Mononuclear cell (primary cell): ENCODE measurements at regions not wholly inside any gene's neighbourhood (a gene's known extent, or its start where the extent isn't known, plus 50 kb on each side); places are given as distances from the start of the nearest gene placed in this dataset.

ENCODE experiments used
- H3K27me3 ChIP-seq: 2 replicates; pipeline ENCODE4 v1.6.0; 2011; ENCODE audit warnings: low read length, control low read depth; ENCODE audit not compliant: insufficient read depth
- H3K4me1 ChIP-seq: 2 replicates; pipeline ENCODE4 v1.5.1; 2011; ENCODE audit warnings: mild to moderate bottlenecking, low read length, control low read depth; ENCODE audit not compliant: insufficient read depth
- H3K4me3 ChIP-seq: 2 replicates; pipeline ENCODE4 v1.5.1; 2011; ENCODE audit warnings: mild to moderate bottlenecking, low read length, moderate library complexity
- H3K9me3 ChIP-seq: 2 replicates; pipeline ENCODE4 v1.5.1; 2011; ENCODE audit warnings: low read depth, mild to moderate bottlenecking, control low read depth, low read length

DNA sequence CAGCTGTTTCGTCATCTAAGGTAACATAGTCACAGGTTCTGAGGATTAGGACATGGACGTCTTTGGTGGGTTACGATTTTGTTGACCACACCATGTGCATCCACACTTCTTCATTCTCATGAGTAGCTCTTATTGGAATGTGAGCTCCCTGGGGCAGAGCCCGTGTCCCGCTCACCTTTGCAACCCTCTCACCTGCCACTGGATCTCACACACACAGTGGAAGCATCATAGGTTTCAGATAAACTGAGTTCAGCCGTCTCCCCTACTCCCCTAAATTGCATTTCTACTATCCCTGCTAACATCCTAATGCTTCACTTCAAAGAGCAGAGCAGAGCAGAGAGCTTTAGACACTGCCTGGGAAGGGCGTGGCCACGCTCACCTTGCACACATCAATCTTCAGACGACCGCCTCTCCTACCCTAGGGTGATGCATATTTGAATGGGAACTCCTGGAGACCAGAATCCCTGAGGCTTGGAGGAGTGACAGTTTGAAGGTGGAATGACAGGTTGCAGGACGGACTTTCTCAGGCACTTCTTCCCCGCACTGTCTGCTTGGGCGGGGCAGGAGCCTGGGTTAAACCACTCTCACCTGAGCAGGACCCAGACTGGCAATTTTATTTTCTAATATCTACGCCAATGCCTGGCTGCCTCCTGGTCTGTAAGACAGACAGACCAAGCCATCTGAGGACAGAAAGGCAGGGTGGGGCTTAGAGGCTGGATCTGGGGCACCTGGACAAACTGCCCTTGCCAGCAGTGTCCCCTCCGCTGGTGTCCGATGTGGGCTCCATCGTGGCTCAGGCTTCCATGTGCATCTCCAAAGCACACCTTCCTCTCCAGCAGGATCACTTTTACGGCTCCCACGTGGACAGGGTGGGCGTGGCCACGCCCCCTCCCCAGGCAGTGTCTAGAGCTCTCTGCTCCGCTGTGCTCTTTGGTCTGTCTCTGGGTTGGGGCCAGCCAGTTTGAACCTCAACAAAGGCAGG, 229.5 kb upstream of the COPS8 start:
- Histone ChIP-seq H3K9me3 (no peaks in the 10 kb centered on the region), H3K4me3 (no peak overlapping the region), H3K27me3 (no peaks in the 10 kb centered on the region), H3K4me1 (no peaks in the 10 kb centered on the region)

DNA sequence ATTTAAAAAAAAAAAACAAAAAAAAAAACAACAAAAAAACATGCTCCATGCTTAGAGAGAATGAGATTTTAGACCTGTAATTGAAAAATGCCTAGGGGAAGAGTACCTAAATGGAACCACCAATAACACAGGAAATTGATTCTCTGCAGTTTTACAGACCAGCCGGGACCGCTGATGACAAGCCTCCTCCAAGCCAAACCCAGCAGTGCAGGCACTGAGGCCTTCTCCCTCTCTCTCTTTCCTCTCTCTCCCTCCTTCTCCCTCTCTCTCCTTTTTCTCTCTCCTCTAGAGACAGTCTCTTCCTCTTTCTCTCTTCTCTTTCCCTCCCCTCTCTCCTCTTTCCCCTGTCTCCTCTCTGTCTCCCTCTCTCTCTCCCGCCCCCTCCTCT, 228.8 kb upstream of the COPS8 start:
- H3K9me3 ChIP-seq, result no peaks in the 10 kb centered on the region
- H3K4me3 ChIP-seq, result no peak overlapping the region
- H3K4me1 ChIP-seq, result no peaks in the 10 kb centered on the region
- H3K27me3 ChIP-seq, result no peaks in the 10 kb centered on the region

- Histone ChIP-seq H3K27me3 (no peaks in the 10 kb centered on the region), H3K4me3 (no peak overlapping the region), H3K4me1 (no peaks in the 10 kb centered on the region), H3K9me3 (no peaks in the 10 kb centered on the region)
Observed at GRCh38 chr2:236857246-236857645, 228.4 kb upstream of the COPS8 start.

- Histone ChIP-seq H3K9me3 (no peaks in the 10 kb centered on the region), H3K27me3 (no peaks in the 10 kb centered on the region), H3K4me3 (no peak overlapping the region), H3K4me1 (no peaks in the 10 kb centered on the region)
Observed at GRCh38 chr2:236857781-236858180, 227.9 kb upstream of the COPS8 start.

DNA sequence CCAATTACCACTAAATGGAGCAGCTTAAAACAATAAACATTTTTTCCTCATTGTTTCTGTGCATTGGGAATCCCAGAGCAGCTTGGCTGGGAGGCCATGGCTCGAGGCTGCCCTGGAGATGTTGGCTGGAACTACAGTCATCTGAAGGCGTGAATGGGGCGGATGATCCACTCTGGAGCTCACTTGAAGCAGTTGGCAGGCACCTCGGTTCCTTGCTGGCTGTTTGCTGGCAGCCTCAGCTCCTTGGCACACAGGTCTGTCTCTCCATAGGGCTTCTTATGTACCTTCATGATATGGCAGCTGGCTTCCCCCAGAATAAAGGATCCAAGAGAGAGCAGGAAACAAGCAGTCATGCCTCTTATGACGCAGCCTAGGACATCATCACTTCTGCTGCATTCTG, 227.0 kb upstream of the COPS8 start:
- Histone ChIP-seq H3K27me3 (no peaks in the 10 kb centered on the region), H3K4me1 (no peaks in the 10 kb centered on the region)

DNA sequence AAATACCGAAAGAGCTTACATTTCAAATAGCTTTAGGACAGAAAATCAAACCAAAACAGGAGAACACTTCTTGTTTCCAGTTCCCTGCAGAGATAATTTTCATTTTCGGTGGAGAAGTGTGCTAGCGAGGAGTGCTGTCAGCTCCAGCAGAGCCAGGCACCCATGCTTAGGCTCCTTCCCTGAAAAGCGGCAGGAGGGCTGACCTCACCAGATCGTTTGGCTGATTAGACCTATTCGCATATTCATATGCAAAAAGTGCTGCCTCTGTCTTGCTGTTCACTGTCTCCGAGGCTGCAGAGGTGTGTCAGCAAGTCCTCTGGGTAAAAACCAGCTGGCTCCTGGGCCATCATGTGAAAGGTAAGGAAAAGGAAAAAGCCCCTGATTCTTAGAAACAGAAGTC, 225.8 kb upstream of the COPS8 start:
- no peaks in the 10 kb centered on the region for H3K4me1 ChIP-seq
- no peaks in the 10 kb centered on the region for H3K9me3 ChIP-seq
- no peak overlapping the region for H3K4me3 ChIP-seq
- no peaks in the 10 kb centered on the region for H3K27me3 ChIP-seq

More for the DNA sequence above, 227.0 kb upstream of the COPS8 start:
- Histone ChIP-seq H3K4me3 (no peak overlapping the region), H3K9me3 (no peaks in the 10 kb centered on the region)

DNA sequence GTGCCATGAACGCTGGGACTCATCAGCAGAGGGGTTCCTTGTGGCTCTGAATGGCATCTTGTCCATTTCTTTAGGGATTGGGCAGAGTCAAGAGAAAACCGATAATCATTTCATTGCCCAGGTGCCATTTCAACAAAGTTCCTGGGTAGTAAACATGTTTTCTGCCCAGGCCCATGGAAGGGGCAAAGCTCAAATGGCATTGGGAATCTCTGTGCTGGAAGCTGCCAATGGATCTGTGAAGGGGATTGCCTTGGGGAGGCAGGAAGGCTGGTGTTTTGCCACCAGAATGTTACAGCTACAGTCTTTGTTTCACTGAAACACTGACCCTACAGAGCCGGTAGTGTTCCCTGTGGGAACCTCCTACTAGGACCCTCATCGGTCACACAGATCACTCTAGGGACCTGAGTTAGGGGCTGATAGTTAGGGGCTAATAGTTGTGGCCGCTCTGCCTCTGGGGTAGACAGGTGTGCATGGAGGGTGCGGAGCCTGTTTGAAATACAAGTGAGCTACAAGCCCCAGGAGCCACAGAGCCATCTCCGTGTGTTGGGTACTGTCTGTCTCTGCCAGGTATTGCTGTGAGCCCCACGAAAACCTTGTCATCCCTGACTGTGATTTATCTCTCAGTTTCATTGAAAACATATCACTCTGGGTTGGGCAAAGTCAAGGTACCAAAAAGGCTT, 224.4 kb upstream of the COPS8 start:
- H3K4me3 ChIP-seq, result no peak overlapping the region
- H3K9me3 ChIP-seq, result no peaks in the 10 kb centered on the region
- no peaks in the 10 kb centered on the region for H3K27me3 ChIP-seq
- peaks cover 7% of the 10 kb centered on the region for H3K4me1 ChIP-seq

DNA sequence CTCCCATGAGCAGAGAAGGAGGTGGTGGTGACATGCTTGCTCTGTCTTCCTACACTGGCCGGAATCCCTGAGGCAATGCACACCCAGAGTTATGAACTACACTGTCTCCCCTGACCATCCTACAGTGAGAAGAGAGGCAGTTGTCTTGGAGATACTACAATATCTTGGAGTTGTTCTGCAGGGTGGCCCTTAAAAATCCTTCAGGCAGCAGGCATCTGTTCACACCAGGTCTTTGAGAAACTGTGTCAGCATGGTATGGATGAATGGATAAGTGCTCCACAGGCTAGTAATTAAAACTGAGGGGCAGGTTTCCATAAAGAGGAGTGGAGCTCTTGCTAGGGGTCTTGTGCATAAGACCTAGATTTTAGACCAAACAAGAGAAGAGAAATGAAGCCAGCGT, 223.7 kb upstream of the COPS8 start:
- Histone ChIP-seq H3K4me1 (peaks cover 13% of the 10 kb centered on the region), H3K9me3 (no peaks in the 10 kb centered on the region), H3K27me3 (no peaks in the 10 kb centered on the region), H3K4me3 (no peak overlapping the region)

DNA sequence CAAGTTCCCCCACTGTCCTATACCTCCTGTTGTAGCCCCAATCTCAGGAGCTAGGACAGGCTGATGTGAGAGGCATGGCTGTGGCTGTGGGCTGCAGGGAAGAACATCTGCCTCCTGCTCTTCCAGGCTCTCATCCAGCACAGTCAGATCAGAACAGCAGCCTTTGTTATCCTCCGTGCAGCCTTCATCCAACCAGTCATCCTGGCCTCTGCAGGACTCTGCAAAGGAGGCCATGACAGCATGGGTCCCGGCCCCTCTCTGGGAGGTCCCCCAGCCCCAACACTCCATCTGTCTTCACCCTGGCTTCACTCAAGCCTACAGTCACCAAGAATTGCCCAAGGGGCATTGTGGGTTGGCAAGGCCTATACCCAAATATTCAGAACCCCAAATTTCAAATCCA, 223.2 kb upstream of the COPS8 start:
- no peaks in the 10 kb centered on the region for H3K27me3 ChIP-seq
- no peak overlapping the region for H3K4me3 ChIP-seq
- peaks cover 19% of the 10 kb centered on the region for H3K4me1 ChIP-seq

GRCh38 chr2:236862961-236863728, 222.5 kb upstream of the COPS8 start:
- H3K27me3 ChIP-seq, result no peaks in the 10 kb centered on the region
- peaks cover 19% of the 10 kb centered on the region for H3K4me1 ChIP-seq
- no peaks in the 10 kb centered on the region for H3K9me3 ChIP-seq
- no peak overlapping the region for H3K4me3 ChIP-seq

More for the DNA sequence above, 223.2 kb upstream of the COPS8 start:
- H3K9me3 ChIP-seq, result no peaks in the 10 kb centered on the region

DNA sequence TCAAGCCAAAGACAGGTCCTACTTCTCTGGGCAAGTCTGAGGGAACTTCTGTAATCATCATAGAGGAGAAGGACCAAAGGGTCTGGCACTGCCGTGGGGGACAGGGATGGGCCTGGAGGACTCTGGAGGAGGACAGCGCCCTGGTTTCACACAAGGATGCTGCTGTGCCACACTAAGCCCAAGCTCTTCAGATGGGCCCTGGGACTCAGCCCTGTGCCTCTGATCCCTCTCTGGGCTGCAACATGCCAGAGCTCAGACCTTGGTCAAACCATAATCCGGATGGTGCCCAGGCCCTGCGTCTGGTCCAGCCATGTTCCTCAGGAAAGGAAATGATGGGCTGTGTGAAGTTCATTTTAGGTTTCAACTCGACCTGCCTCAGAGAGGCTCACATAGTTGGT, 222.0 kb upstream of the COPS8 start:
- Histone ChIP-seq H3K27me3 (no peaks in the 10 kb centered on the region), H3K4me3 (no peak overlapping the region), H3K4me1 (peaks cover 19% of the 10 kb centered on the region), H3K9me3 (no peaks in the 10 kb centered on the region)

- H3K4me1 ChIP-seq, result peaks cover 29% of the 10 kb centered on the region
- H3K4me3 ChIP-seq, result no peak overlapping the region
Observed at GRCh38 chr2:236865052-236865451, 220.6 kb upstream of the COPS8 start.

GRCh38 chr2:236866542-236867340, 218.9 kb upstream of the COPS8 start:
- no peaks in the 10 kb centered on the region for H3K9me3 ChIP-seq
- H3K4me1 ChIP-seq, result peaks cover 43% of the 10 kb centered on the region
- no peaks in the 10 kb centered on the region for H3K27me3 ChIP-seq
- H3K4me3 ChIP-seq, result no peak overlapping the region

More at GRCh38 chr2:236865052-236865451, 220.6 kb upstream of the COPS8 start:
- no peaks in the 10 kb centered on the region for H3K9me3 ChIP-seq
- H3K27me3 ChIP-seq, result no peaks in the 10 kb centered on the region

GRCh38 chr2:236867441-236868260, 218.0 kb upstream of the COPS8 start:
- Histone ChIP-seq H3K27me3 (no peaks in the 10 kb centered on the region), H3K9me3 (no peaks in the 10 kb centered on the region), H3K4me3 (no peak overlapping the region), H3K4me1 (peaks cover 52% of the 10 kb centered on the region)
